ENCODE measurements at regions not wholly inside any gene's neighbourhood (a gene's known extent, or its start where the extent isn't known, plus 50 kb on each side); places are given as distances from the start of the nearest gene placed in this dataset.

- TF ChIP-seq, protein P1, sequence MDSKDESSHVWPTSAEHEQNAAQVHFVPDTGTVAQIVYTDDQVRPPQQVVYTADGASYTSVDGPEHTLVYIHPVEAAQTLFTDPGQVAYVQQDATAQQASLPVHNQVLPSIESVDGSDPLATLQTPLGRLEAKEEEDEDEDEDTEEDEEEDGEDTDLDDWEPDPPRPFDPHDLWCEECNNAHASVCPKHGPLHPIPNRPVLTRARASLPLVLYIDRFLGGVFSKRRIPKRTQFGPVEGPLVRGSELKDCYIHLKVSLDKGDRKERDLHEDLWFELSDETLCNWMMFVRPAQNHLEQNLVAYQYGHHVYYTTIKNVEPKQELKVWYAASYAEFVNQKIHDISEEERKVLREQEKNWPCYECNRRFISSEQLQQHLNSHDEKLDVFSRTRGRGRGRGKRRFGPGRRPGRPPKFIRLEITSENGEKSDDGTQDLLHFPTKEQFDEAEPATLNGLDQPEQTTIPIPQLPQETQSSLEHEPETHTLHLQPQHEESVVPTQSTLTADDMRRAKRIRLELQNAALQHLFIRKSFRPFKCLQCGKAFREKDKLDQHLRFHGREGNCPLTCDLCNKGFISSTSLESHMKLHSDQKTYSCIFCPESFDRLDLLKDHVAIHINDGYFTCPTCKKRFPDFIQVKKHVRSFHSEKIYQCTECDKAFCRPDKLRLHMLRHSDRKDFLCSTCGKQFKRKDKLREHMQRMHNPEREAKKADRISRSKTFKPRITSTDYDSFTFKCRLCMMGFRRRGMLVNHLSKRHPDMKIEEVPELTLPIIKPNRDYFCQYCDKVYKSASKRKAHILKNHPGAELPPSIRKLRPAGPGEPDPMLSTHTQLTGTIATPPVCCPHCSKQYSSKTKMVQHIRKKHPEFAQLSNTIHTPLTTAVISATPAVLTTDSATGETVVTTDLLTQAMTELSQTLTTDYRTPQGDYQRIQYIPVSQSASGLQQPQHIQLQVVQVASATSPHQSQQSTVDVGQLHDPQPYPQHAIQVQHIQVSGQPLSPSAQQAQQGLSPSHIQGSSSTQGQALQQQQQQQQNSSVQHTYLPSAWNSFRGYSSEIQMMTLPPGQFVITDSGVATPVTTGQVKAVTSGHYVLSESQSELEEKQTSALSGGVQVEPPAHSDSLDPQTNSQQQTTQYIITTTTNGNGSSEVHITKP (tag by site-specific recombination; IDR thresholded peaks at IDR 0.05), result no peak
- TF ChIP-seq ZNF510 (tag by site-specific recombination; IDR thresholded peaks at IDR 0.05; ENCODE audit: insufficient replicate concordance), result no peak
Measured at GRCh38 chr2:30315391-30316063, 84.2 kb downstream of the LBH start (continued).

GRCh38 chr2:30316408-30316807, 85.1 kb downstream of the LBH start:
- Histone ChIP-seq H3K9me3 (ENCODE audit: control insufficient read depth, insufficient read depth, low read depth, low read length) (no peaks in the 10 kb centered on the region), H3K4me3 (ENCODE audit: low read depth, low read length) (no peak overlapping the region), H3K36me3 (ENCODE audit: control insufficient read depth in 2 of 2, insufficient read depth in 1 of 2, low read length in 2 of 2) (no peaks in the 10 kb centered on the region), H3K4me1 (ENCODE audit: control insufficient read depth, insufficient read depth, low read length) (no peaks in the 10 kb centered on the region), H3K27ac (ENCODE audit: extremely low read depth, low read depth, low read length) (no peak overlapping the region)
- ChIA-PET CTCF (no interaction called here), POLR2A (no interaction called here)
- TF ChIP-seq ZNF837 (tag by site-specific recombination; IDR thresholded peaks at IDR 0.05) (no peak), ZNF292 (tag by site-specific recombination; IDR thresholded peaks at IDR 0.05; ENCODE audit: borderline replicate concordance, low read depth) (no peak), ZNF580 (tag by site-specific recombination; IDR thresholded peaks at IDR 0.05) (no peak), ZBTB8A (tag by site-specific recombination; IDR thresholded peaks at IDR 0.05) (no peak), ZNF2 (tag by site-specific recombination; IDR thresholded peaks at IDR 0.05) (no peak), ZBTB1 (tag by site-specific recombination; IDR thresholded peaks at IDR 0.05) (no peak), SETDB1 (IDR thresholded peaks at IDR 0.05; ENCODE audit: insufficient read length, low read length) (no peak), ZBTB21 (tag by site-specific recombination; IDR thresholded peaks at IDR 0.05) (no peak), REPIN1 (tag by site-specific recombination; IDR thresholded peaks at IDR 0.05; ENCODE audit: low read depth) (no peak), ZBTB20 (tag by site-specific recombination; IDR thresholded peaks at IDR 0.05) (no peak), GLI4 (tag by site-specific recombination; IDR thresholded peaks at IDR 0.05) (no peak)
- TF ChIP-seq, protein P2, sequence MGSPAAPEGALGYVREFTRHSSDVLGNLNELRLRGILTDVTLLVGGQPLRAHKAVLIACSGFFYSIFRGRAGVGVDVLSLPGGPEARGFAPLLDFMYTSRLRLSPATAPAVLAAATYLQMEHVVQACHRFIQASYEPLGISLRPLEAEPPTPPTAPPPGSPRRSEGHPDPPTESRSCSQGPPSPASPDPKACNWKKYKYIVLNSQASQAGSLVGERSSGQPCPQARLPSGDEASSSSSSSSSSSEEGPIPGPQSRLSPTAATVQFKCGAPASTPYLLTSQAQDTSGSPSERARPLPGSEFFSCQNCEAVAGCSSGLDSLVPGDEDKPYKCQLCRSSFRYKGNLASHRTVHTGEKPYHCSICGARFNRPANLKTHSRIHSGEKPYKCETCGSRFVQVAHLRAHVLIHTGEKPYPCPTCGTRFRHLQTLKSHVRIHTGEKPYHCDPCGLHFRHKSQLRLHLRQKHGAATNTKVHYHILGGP (tag by site-specific recombination; IDR thresholded peaks at IDR 0.05), result no peak
- TF ChIP-seq, protein P3, sequence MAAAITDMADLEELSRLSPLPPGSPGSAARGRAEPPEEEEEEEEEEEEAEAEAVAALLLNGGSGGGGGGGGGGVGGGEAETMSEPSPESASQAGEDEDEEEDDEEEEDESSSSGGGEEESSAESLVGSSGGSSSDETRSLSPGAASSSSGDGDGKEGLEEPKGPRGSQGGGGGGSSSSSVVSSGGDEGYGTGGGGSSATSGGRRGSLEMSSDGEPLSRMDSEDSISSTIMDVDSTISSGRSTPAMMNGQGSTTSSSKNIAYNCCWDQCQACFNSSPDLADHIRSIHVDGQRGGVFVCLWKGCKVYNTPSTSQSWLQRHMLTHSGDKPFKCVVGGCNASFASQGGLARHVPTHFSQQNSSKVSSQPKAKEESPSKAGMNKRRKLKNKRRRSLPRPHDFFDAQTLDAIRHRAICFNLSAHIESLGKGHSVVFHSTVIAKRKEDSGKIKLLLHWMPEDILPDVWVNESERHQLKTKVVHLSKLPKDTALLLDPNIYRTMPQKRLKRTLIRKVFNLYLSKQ (tag by site-specific recombination; IDR thresholded peaks at IDR 0.05; ENCODE audit: borderline replicate concordance), result no peak

Measured in HEK293 (cell line).